Loucy (cell line): ENCODE measurements at regions not wholly inside any gene's neighbourhood (a gene's known extent, or its start where the extent isn't known, plus 50 kb on each side); places are given as distances from the start of the nearest gene placed in this dataset.

Source experiments
- EZH2phosphoT487 ChIP-seq: fragments of 200-600 bp; IDR thresholded peaks from 2 replicates; pipeline ENCODE4 v1.6.1; 2018; ENCODE audit warnings: antibody characterized with exemption, mild to moderate bottlenecking, moderate library complexity, borderline replicate concordance
- TF ChIP-seq, protein P1 (sequence below): fragments of 200-600 bp; sonication (generic); conservative IDR thresholded peaks from 2 replicates; pipeline ENCODE4 v1.5.1; 2014; ENCODE audit warnings: mild to moderate bottlenecking, antibody characterized with exemption, low read length

DNA sequence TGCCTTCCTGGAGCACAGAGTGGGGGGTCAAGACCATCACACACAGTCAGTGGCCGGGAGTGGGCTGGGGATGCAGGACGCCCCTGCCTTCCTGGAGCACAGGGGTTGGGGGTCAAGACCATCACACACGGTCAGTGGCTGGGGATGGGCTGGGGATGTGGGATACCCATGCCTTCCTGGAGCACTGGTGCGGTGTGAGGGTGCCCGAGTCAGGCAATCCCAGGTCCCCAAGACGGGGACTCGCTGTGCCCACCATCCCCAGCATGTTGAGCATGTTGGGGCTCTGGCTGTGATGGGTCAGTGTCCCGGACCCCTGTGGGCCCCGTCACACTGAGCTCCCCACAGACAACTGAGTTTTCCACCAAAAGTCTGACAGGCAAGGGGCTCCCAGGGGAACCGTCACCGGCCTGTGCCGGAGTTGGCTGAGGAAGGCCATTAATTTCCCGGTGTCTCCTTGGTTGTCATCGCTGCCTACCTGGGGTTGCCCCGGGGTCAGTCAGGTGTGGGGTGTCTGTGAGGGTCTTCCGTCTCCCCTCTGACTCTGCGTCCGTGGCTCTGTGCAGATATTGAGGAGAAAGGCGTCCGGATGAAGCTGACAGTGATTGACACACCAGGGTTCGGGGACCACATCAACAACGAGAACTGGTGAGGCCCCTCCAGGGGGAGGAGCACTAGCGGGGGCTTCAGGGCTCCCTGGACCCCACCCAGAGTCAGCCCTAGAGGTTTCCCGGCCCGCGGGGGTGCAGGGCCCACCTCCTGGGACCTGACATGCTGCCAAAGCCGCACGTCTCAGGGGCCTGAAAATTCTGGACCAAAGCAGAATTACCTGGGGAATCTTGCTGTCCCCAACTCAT, 347.1 kb downstream of the SEC14L1 start:
- TF ChIP-seq, protein P1, sequence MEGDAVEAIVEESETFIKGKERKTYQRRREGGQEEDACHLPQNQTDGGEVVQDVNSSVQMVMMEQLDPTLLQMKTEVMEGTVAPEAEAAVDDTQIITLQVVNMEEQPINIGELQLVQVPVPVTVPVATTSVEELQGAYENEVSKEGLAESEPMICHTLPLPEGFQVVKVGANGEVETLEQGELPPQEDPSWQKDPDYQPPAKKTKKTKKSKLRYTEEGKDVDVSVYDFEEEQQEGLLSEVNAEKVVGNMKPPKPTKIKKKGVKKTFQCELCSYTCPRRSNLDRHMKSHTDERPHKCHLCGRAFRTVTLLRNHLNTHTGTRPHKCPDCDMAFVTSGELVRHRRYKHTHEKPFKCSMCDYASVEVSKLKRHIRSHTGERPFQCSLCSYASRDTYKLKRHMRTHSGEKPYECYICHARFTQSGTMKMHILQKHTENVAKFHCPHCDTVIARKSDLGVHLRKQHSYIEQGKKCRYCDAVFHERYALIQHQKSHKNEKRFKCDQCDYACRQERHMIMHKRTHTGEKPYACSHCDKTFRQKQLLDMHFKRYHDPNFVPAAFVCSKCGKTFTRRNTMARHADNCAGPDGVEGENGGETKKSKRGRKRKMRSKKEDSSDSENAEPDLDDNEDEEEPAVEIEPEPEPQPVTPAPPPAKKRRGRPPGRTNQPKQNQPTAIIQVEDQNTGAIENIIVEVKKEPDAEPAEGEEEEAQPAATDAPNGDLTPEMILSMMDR, result no peak
- TF ChIP-seq EZH2phosphoT487, result no peak
